ENCODE measurements at regions not wholly inside any gene's neighbourhood (a gene's known extent, or its start where the extent isn't known, plus 50 kb on each side); places are given as distances from the start of the nearest gene placed in this dataset.

DNA sequence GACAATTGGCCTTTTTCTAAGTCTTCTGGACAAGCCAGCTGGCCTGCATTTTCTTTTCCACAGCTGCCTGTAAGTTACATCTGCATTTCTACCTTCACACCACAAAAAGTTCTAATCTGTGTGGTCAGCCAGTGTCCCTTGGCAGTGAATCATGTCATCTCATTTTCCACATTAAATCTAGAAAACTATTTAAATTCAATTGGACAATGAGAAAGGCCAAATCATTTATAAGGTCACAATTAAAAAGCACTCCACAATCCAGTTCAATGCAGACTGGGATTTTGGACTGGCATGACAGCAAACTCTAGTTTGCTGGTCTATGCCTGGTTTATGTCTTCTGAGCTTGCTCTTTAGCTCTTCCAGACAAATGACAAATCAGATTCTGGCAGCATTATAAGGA, 494.2 kb upstream of the SPHKAP start:
- DNase-seq (ENCODE audit: low read depth, low spot score): no peak
- TF ChIP-seq POLR2AphosphoS5 (IDR thresholded peaks at IDR 0.05; ENCODE audit: low read depth, low read length): no peak
- no peak for TF ChIP-seq SIN3A (IDR thresholded peaks at IDR 0.05; ENCODE audit: borderline replicate concordance, insufficient read depth, low read depth, low read length)
- no peak for TF ChIP-seq TCF7L2 (IDR thresholded peaks at IDR 0.05; ENCODE audit: low read depth, low read length)
- no peak for TF ChIP-seq REST (IDR thresholded peaks at IDR 0.05; ENCODE audit: insufficient read depth in 1 of 2, low read depth in 2 of 2, low read length in 1 of 2)
- no peak for TF ChIP-seq CTCF (IDR thresholded peaks at IDR 0.05)
- no peaks in the 10 kb centered on the region for H3K27me3 ChIP-seq (ENCODE audit: control insufficient read depth, insufficient read depth, low read length)
- intact Hi-C loops (cut with micrococcal nuclease; ENCODE audit: unreplicated experiment): no loop called here
- in situ Hi-C loops (cut with HindIII; ENCODE audit: low pct_unique_long_range_greater_than_20kb, low sequenced_read_pairs): no loop called here
- no peaks in the 10 kb centered on the region for H3K4me1 ChIP-seq (ENCODE audit: control insufficient read depth, insufficient read depth, low read length)
- no peaks in the 10 kb centered on the region for H3K9me3 ChIP-seq (ENCODE audit: control insufficient read depth, insufficient read depth, low read depth, low read length)
- POLR2A ChIA-PET: no interaction called here
- no peak for ATAC-seq
- no peak overlapping the region for H3K4me3 ChIP-seq (ENCODE audit: low read depth in 2 of 2, low read length in 2 of 2)
- CTCF ChIA-PET: no interaction called here
- H3K27ac ChIP-seq (ENCODE audit: low read length): no peak overlapping the region
- BruUV-seq (replicated peaks): no TSS peak
- no peaks in the 10 kb centered on the region for H3K36me3 ChIP-seq (ENCODE audit: control insufficient read depth, insufficient read depth, low read length)

GRCh38 chr2:228675091-228675490, 493.6 kb upstream of the SPHKAP start:
- DNase-seq (ENCODE audit: low read depth, low spot score) (no peak), ATAC-seq (no peak)
- Histone ChIP-seq H3K27ac (ENCODE audit: low read length) (no peak overlapping the region), H3K36me3 (ENCODE audit: control insufficient read depth, insufficient read depth, low read length) (no peaks in the 10 kb centered on the region), H3K4me1 (ENCODE audit: control insufficient read depth, insufficient read depth, low read length) (no peaks in the 10 kb centered on the region), H3K9me3 (ENCODE audit: control insufficient read depth, insufficient read depth, low read depth, low read length) (no peaks in the 10 kb centered on the region), H3K27me3 (ENCODE audit: control insufficient read depth, insufficient read depth, low read length) (no peaks in the 10 kb centered on the region), H3K4me3 (ENCODE audit: low read depth in 2 of 2, low read length in 2 of 2) (no peak overlapping the region)
- intact Hi-C loops (cut with micrococcal nuclease; ENCODE audit: unreplicated experiment) (no loop called here), in situ Hi-C loops (cut with HindIII; ENCODE audit: low pct_unique_long_range_greater_than_20kb, low sequenced_read_pairs) (no loop called here)
- ChIA-PET CTCF (no interaction called here), POLR2A (no interaction called here)
- TF ChIP-seq CTCF (IDR thresholded peaks at IDR 0.05) (no peak), POLR2AphosphoS5 (IDR thresholded peaks at IDR 0.05; ENCODE audit: low read depth, low read length) (no peak), TCF7L2 (IDR thresholded peaks at IDR 0.05; ENCODE audit: low read depth, low read length) (no peak), REST (IDR thresholded peaks at IDR 0.05; ENCODE audit: insufficient read depth in 1 of 2, low read depth in 2 of 2, low read length in 1 of 2) (no peak), SIN3A (IDR thresholded peaks at IDR 0.05; ENCODE audit: borderline replicate concordance, insufficient read depth, low read depth, low read length) (no peak)
- no TSS peak for BruUV-seq (replicated peaks)

Measured in Panc1 (cell line).